ENCODE measurements at regions not wholly inside any gene's neighbourhood (a gene's known extent, or its start where the extent isn't known, plus 50 kb on each side); places are given as distances from the start of the nearest gene placed in this dataset.

DNA sequence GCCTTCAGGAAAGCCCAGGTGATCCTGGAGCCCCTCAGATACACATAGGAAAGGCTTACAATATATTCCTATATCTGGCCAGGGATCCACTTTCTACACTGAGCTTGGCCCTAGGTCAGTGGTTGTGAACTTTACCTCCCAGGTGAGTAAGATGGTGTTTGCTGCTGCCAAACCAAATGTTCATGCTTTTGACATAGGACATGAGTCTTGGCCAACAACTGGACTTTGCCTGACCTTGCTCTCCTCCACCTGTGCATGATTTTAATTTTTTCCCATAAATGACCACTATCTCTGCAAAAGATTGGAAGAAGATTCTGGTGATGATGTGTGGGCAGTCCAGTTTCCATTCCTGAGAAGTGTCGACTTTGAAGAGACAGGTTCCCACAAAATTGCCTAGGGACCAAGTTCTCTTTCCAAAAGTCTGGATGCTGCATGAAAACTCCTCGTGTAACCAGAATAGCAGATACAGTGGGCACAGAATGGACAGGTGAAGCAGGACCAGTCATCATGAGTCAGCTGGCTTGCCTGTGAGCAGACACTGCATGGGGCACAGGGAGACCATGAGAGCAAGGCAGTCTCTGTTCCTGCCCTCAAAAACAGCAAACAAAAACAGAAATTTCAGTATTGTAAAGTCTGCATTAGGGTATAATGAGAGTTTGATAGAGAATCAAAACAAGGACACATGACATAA lies 226.4 kb upstream of the MON1B start:
- Mint-ChIP-seq H3K9me3 (no peaks in the 10 kb centered on the region), H3K4me3 (no peak overlapping the region), H3K36me3 (ENCODE audit: low read depth) (no peaks in the 10 kb centered on the region), H3K27me3 (ENCODE audit: low read depth, poor library complexity) (peaks cover 2% of the 10 kb centered on the region), H3K4me1 (no peaks in the 10 kb centered on the region), H3K27ac (no peak overlapping the region)
- DNase-seq: no peak
- no peak for TF ChIP-seq CTCF (IDR thresholded peaks at IDR 0.05)

GRCh38 chr16:76970087-76970744 lies 220.8 kb upstream of the MON1B start:
- Mint-ChIP-seq H3K36me3 (ENCODE audit: low read depth) (no peaks in the 10 kb centered on the region), H3K27me3 (ENCODE audit: low read depth, poor library complexity) (peaks cover 6% of the 10 kb centered on the region), H3K27ac (no peak overlapping the region), H3K4me1 (no peaks in the 10 kb centered on the region), H3K9me3 (no peaks in the 10 kb centered on the region), H3K4me3 (no peak overlapping the region)
- TF ChIP-seq CTCF (IDR thresholded peaks at IDR 0.05): no peak
- DNase-seq: no peak

DNA sequence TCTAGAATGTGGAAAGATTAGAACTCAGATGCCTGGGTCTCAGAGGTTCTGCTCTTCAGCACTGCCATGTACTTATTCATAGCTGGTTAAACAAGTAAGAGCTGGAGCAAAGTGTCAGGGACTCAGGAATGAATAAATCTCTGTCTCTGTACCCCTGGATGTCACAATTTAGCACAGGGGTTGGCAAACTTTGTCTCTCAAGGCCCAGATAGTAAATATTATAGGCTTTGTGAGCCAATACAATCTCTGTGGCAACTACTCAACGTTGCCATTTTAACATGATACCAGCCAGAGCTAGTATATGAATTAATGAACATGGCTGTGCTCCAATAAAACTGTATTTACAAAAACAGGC lies 220.3 kb upstream of the MON1B start:
- no peaks in the 10 kb centered on the region for H3K9me3 Mint-ChIP-seq
- H3K4me1 Mint-ChIP-seq: no peaks in the 10 kb centered on the region
- no peak for TF ChIP-seq CTCF (IDR thresholded peaks at IDR 0.05)
- DNase-seq: no peak
- no peak overlapping the region for H3K27ac Mint-ChIP-seq
- no peak overlapping the region for H3K4me3 Mint-ChIP-seq
- H3K36me3 Mint-ChIP-seq (ENCODE audit: low read depth): no peaks in the 10 kb centered on the region
- peaks cover 6% of the 10 kb centered on the region for H3K27me3 Mint-ChIP-seq (ENCODE audit: low read depth, poor library complexity)

DNA sequence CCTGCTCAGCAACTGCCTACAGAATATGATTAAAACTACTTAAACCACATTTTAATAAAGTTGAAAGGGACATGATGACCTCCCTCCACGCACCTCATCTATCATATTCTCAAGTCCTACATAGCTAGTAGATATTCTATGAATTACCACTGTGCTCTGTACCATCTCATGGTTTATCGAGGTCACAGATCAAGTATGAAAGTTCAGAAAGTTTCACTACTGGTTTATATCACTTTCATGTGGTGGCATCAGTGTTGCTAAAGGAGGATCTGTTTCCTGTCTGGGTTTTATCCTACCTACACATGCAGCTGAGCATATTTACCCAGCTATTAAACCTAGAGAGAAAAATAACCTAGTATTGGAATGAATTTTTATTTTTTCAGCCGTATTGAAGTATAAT lies 214.9 kb upstream of the MON1B start:
- Mint-ChIP-seq H3K27ac (no peak overlapping the region), H3K27me3 (ENCODE audit: low read depth, poor library complexity) (peaks cover 4% of the 10 kb centered on the region), H3K4me1 (no peaks in the 10 kb centered on the region), H3K9me3 (no peaks in the 10 kb centered on the region), H3K36me3 (ENCODE audit: low read depth) (no peaks in the 10 kb centered on the region), H3K4me3 (no peak overlapping the region)
- DNase-seq: no peak
- no peak for TF ChIP-seq CTCF (IDR thresholded peaks at IDR 0.05)

GRCh38 chr16:76976756-76977155 lies 214.2 kb upstream of the MON1B start:
- no peaks in the 10 kb centered on the region for H3K4me1 Mint-ChIP-seq
- no peak overlapping the region for H3K4me3 Mint-ChIP-seq
- peaks cover 4% of the 10 kb centered on the region for H3K27me3 Mint-ChIP-seq (ENCODE audit: low read depth, poor library complexity)
- no peak overlapping the region for H3K27ac Mint-ChIP-seq
- no peaks in the 10 kb centered on the region for H3K36me3 Mint-ChIP-seq (ENCODE audit: low read depth)
- no peak for DNase-seq
- H3K9me3 Mint-ChIP-seq: no peaks in the 10 kb centered on the region
- no peak for TF ChIP-seq CTCF (IDR thresholded peaks at IDR 0.05)

DNA sequence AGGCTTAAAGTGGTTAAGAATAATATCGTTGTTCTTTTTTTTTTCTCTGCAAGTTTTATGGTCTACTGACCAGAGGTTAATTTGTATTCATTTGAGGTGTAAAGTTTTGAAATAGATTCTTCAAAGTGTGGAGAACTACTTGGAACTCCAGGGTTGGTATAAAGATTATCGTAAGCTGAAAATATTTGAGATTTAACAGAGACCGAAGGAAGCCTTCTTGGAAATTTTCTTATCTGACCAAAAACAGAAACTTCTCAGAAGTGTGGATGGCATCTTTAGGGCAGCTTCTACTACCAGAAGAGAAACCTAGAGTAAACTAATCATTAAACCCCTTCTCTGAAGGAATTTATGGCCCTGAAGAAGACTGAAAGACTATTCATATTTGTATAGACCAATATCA lies 206.8 kb upstream of the MON1B start:
- no peak overlapping the region for H3K27ac Mint-ChIP-seq
- H3K36me3 Mint-ChIP-seq (ENCODE audit: low read depth): no peaks in the 10 kb centered on the region
- H3K27me3 Mint-ChIP-seq (ENCODE audit: low read depth, poor library complexity): no peaks in the 10 kb centered on the region
- no peak for TF ChIP-seq CTCF (IDR thresholded peaks at IDR 0.05)
- H3K4me1 Mint-ChIP-seq: no peaks in the 10 kb centered on the region
- no peaks in the 10 kb centered on the region for H3K9me3 Mint-ChIP-seq
- DNase-seq: no peak
- H3K4me3 Mint-ChIP-seq: no peak overlapping the region
